HG03342 (cell line): ENCODE measurements at regions not wholly inside any gene's neighbourhood (a gene's known extent, or its start where the extent isn't known, plus 50 kb on each side); places are given as distances from the start of the nearest gene placed in this dataset.
A peak's percentile ranks its signal among the peaks of the same experiment; 100 is the strongest.

Experiments used
- ATAC-seq: cut with Tn5 transposase; IDR thresholded peaks from one replicate; pipeline ENCODE4 v1.9.1; 2021; ENCODE audit warnings: mild to moderate bottlenecking, moderate library complexity; ENCODE audit not compliant: unreplicated experiment

DNA sequence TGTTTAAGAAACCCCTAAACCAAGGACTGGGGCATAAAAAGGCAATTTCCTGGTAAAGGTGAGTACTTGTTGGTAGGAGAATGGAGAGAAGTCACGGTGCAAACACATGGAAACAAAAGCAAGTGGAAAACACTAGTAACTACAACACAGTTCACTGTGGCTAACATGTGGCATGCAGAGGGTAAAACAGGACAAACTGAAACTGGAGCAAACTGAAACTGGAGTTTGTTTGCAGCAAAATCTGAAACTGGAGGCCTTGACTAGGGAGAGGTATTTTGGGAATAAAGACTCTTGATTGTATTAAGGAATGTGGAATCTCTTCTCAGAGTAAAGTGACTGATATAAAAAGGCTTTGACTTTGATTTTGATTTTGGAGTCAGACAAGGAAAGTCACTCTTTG lies 376.3 kb upstream of the PRMT6 start:
- ATAC-seq: no peak

DNA sequence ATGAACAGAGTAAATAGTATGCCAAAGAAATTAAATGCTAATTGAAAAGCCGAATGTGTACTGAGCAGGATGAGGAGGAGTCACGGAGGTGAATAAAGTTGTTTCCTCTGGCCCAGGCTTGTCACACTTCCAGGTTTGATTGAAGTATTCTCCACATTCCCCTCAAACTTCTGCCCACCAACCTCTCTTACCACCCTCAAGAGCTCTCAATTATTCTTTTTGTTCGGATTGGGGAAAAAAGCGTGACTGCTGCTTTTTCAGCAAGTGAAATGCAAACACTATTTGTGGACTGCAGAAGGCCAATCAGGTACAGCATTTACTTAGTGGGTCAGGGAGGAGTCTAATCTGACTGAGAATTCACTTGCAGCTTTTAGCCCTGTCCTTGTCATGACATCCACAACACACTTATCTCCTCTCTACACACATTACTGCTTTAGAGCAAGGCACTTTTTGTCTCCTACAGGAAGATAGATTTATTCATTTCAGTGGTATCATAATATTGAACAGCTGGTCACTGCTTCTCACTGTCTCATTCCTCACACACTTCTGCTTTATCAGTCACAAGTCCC lies 375.6 kb upstream of the PRMT6 start:
- no peak for ATAC-seq

DNA sequence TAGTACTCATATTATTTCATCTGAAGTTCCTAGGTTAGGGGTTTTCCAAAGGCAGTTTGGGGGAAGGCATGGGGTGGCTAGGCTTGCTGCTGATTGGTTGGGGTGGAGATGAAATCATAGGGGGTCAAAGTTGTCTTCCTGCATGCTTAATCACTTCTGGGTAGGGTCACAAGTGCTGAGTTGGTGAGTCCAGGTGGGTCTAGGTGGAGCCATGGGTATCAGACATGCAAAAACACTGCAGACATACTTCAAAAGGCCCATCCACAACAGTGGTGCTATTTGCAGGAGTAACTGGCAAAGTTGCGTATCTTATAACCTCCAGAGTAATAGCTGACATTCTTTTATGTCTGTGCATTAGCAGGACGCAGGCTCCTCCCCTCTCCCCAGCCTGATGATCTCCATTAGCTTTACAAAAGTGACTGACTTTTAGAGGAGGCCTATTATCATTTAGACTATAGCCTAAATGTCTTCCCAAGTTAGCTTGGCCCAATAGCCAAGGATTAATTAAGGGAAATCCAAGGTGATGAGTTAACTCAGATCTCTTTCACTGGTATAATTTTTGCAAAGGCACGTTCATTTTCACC lies 374.4 kb upstream of the PRMT6 start:
- ATAC-seq: no peak

DNA sequence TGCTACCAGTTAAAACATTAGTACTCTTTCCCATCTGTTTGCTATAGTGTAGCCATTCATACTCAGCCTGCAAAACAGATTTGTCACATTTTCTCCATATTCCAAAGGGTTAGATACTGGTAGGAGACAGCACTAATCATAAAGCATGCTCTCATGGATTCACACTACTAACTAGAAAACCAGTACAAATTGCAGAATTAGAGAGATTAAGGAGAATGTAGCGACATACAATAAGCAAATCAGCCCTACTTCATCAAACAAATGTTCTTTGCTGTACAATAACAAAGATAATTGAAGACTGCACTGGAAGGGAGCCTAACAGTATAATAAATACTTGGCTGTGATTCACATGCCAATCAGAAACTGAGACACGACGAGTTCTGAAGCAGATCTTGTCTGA lies 368.0 kb upstream of the PRMT6 start:
- ATAC-seq: no peak

DNA sequence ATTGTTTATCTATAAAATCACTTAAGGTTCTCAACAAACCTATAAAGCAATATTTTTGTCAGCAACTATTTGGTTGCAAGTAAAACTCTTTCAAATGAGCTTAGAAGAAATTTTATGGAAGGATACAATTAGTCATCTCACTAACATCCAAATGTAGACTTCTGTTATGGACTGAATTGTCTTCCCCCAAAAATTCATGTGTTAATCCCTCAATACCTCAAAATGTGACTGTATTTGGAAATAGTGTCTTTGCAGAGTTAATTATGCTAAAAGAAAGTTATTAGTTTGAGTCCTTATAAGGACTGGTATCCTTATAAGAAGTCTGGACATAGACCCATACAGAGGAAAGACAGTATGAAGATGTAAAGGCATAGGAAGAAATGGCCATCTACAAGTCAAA lies 357.8 kb upstream of the PRMT6 start:
- ATAC-seq: no peak

DNA sequence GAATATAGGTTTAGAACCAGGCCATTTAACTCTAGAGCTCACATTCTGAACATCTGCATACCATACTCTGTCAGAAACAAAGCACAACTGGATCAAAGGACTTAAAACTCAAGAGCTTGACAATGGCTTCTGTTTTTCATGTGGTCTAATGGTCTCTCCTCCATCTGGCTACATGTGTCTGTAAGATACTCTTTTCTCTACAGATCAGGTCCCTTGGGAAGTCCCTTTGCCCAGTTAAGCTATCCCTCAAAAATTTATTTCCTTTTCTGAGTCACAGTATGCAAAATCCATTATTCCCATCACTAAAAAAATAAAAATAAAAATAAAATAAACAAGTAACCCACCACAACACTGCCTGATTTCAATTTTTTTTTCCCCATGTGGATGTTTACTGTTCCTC lies 357.0 kb upstream of the PRMT6 start:
- ATAC-seq: no peak

DNA sequence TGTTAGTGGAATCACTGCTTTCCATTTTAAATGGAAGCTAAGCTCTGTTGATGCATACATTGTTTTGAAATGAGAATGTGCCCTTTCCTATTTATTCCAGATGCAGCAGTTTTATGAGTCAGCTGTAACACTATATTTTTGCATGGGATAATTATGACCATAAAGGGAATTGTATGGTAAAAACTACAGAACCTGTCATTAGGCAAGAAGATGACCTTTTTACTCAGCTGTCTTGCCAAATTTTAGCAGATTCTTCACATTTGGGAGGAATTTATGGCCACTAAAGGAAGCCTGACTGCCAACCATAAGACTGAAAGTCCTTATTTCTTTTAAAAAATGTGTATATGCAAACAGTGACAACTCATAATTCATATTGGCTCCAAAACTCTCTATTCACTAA lies 356.3 kb upstream of the PRMT6 start:
- ATAC-seq: no peak

DNA sequence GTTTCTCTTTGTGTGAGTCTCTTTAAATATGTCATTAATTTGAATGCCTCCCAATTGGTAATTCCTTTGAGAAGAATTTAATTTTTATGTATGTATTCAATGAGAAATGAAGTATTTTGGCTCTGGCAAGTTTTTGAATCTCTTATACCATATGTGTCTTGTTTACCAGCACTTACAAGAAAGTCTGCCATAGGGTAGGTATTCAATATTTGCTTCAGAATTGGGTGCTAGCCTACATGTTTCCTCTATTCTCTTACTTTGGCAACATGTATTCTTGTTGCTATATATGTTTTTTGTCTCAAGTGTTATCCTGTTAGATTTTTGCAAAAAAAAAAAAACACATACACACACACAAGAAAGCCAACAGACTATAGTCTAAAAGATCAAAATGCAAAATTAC lies 350.5 kb upstream of the PRMT6 start:
- ATAC-seq: no peak

DNA sequence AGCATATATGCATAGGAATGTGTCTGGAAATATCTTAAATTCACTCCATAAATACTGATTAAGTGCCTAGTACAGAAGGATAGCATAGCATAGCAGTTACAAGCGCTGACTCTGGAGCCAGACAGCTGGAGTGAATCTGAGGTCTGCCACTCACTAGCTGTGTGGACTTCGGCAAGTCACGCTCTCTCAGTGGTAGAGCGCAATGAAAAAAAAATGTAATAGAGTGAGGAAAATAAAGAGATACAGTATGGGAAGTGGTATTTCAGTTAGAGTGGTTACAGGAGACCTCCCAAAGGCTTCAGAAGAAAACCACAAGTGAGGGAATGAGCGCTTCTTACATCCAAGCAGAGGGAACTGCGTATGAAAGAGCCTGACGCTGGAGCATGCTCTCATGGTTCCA lies 338.9 kb upstream of the PRMT6 start:
- no peak for ATAC-seq

DNA sequence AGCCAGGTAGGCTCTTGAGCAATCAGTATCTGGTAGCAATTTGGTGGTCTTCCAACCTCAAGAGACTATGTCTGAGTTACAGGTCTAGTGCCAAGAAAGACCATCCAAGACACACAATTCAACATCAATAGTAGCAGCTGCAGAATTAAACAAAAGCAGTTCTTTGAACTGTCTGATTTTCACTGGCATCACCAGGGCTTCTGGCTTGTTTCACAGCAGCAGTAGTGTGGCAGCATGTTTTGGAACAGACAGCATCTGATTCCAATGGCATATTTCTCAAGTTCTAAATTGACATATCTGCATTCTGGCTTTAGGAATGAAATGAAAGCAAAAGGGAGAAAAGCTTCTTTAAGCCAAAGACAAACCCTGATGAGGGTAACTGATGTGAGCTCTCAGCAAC lies 334.7 kb upstream of the PRMT6 start:
- no peak for ATAC-seq

DNA sequence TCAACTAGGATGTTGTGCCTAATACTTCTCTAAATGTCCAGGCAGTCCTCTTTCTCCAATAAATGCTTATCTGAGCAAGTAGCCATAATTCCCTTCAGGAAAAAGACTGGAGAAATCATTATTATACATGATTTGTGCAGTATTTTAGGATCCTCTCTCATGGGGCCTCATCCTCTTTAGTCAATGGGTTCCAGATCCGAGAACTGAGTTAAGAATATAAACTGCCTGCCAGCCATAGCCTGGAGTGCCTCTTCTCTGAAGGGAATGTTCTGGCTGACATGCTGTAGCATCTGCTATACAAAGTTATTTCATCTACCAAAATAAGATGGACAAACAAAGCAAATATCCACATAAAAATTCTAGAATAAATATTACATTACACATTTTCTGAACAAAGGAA lies 334.0 kb upstream of the PRMT6 start:
- no peak for ATAC-seq

DNA sequence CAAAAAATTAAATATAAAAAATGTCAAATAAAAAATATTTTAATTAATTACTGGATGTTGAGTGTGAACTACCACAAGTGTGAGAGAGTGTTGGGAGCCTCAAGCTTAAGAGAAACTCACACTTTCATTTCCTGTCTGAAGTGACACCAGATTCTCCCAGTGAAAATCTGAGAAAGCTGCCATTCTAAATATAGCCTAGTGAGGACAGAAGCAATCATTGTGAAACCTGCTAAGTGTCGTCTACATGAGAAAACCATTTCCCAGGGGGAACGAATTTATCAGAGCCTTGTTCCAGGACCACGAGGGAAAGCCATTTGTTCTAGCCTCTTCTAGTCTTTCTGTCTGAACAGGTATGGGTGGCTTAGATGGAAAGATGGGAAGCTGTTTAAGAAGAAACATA lies 329.3 kb upstream of the PRMT6 start:
- peak; percentile 89 for ATAC-seq

DNA sequence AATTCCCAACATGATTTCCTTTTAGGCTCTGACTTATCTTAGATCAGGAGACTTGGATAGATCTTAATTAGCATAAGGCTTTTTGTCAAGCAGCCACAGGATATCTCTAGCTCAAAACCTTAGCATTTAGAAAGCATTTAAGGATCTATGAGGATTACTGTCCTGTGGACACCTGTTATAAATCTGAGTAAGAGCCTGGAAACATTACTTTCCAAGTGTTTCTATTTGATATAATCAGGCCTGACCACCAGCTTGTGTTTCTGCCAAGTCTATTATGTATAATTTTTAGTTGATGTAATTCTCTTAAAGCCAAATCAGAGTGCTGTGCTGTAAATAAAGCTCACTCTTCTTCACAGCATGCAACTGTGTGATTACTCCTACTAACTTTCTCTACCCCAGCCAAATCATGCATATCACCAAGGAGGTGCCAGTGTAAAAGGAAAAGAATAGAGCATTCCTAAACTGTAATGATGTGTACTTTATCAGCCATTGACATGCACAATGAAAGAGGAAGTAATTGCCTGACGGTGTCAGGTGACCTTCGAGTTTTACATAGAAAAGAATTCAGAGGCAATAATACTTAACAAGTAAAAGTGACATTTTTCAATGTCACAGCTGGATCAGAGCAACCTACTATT lies 309.9 kb upstream of the PRMT6 start:
- ATAC-seq: no peak

DNA sequence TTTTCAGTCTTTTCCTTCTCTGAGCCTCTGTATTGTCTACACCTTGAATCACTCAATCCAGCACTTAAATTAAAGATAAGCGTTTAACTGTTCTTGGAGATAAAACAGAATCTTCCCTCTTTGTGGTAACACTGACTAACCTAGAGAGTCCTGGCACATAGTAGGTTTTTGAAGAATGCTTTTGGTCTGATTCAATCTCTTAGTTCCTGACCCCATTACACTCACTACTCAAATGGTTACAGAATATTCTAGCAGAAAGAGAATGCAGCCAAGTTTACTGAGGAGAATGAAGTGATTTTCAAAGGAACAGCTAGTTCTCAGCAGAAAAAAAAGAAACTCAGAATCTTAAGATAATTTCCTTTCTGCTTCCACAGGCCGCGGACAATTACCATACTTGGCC lies 309.2 kb upstream of the PRMT6 start:
- no peak for ATAC-seq

DNA sequence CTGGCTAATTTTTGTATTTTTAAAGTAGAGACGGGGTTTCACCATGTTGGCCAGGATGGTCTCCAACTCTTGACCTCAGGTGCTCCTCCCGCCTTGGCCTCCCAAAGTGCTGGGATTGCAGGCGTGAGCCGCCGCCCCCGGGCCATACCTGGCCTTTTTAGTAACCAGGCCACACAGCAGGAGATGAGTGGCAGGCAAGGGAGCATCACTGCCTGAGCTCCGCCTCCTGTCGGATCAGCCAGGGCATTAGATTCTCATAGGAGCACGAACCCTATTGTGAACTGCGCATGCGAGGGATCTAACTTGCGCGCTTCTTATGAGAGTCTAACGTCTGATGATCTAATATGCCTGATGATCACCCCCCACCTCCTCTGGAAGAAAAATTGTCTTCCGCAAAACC lies 308.7 kb upstream of the PRMT6 start:
- no peak for ATAC-seq

DNA sequence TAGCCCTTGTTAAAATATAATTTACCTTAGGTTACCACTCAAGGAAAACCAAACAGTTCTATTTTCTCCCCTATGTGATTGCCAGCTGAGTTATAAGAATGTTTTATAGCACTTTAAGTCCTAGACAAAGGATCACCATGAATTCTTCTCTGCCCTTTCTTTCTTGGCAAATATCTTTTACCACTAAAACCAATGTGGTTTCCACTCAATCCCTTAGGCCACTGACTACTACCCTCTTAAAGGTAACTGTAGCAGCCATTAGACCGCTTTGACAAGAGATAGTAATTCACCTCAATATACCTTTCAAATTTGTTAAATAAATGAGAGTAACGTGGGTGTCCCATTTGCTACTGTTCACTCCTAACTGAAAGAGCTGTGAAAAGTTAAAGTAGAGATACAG lies 307.9 kb upstream of the PRMT6 start:
- ATAC-seq: no peak

DNA sequence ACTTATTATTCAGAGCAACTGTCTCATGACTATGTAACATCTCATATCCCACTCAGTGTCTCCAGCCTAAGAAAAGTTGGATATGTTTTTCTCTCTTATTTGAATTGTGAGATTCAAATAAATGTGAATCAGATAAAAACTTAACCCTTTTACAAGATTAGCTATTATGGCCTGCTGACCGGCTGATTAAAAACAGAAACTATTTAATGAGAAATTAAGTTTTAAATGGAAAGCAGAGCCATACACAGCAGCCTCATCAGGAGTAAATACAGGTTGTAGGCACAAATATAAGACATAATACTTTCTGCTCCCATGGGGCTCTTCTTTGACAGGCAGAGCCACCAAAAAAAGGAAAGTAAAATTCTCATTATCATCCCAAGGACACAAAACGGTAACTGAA lies 307.0 kb upstream of the PRMT6 start:
- no peak for ATAC-seq

DNA sequence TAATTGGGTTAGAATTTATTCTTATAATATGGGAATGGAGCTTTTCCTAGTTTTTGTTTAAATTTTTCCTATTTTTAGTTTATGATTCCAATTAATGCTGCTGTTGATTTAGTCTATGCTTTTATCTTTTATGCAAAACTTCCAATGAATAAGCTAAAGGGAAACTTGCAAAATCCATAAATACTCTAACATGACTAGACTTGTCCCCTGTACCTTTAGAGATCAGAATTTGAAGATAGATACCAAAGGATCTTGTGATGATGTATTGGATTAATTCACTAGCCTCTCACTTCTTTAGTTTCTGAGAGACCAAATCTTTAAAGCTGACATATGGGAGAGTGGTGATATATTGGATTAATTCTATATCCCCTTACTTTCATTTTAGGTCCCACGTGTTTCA lies 306.6 kb upstream of the PRMT6 start:
- no peak for ATAC-seq

DNA sequence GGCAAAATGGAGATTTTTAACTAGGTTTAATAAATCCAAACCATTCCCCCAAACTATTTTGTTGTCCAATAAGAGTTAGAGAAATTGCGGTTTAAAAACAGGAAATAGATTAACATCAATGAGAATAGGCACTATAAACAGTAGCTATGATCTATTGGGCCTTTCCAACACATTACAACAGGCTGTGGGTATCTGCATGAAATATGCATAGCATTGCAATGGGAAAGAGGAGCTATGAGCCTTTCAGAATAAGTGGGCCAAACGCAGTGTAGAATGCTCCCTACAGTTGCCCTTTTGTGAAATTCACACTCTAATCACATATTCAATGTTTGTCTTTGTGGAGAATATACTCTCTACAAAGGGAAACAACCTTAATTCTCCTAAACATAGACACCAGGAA lies 305.5 kb upstream of the PRMT6 start:
- no peak for ATAC-seq

DNA sequence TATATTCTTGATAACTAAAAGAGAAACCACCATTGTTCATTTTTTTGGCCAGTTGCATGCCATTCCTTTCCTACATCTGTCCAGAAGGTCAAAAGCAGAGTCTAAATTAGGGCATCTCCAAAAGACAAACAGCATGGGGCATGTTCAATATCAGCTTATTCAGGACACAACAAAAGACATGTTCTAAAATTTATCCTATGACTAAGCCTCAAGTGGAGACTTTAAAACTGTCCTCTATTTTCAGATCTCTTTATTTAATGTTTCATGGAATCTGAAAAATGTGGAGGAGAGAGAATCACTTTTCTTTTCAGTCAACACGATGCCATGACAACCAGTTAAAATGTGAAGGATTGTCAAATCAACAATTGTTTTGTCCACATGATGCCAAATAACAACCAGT lies 303.4 kb upstream of the PRMT6 start:
- ATAC-seq: no peak

DNA sequence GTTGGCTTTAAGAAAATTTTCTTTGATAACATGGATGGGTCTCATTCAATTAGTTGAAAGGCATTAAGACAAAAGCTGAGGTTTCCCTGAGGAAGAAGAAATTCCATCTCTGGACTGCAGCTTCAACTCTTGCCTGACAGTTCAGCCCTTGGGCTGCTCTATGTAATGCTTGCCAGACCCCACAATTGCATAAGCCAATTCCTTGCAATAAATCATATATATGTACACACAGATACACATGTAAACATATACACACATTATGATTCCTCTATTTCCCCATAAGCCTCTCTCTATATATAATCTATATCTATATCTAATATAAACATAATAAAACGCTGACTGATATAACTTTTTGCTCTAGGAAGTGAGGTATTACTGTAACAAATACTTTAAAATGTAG lies 301.5 kb upstream of the PRMT6 start:
- no peak for ATAC-seq

DNA sequence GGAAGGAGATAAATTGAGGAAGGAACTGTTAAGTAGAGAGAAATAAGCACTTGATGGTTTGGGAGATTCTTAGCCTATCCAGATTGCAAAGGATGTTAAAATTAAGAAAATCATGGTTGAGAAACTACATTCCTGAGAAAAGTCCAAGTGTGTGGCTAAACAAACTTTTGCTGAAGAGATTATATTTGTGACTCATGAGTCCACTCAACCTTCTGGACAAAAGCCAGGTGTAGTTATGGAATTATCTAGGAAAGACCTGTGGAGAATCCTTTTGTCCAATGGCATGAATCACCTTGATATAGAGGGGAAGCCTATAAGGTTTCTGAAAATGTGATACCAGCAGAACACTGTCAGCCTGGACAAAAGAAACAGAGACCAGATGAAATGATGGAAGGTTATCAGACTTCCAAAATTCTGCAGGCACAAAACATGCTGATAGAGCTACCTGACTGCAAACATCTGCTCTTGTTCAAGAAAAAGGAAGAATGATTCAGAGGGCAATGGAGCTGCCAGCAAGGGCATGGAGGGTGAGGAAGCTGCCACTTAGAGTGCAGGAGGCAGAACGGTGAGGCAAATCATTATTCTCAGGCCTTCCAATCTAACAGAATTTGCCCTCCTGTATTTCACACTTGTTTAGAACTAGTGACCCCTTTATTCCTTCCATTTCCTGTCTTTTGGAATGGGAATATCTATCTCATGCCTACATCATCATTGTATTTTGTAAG lies 300.6 kb upstream of the PRMT6 start:
- ATAC-seq: no peak
